Cardiac fibroblast (primary cell): ENCODE measurements at regions not wholly inside any gene's neighbourhood (a gene's known extent, or its start where the extent isn't known, plus 50 kb on each side); places are given as distances from the start of the nearest gene placed in this dataset.

ENCODE experiments used
- DNase-seq, 2 donors: peaks; one replicate each; pipeline versions ENCODE4 v3.0.0 to v3.0.0-alpha.2; 2010; ENCODE audit warnings: low read depth in 2 of 2
- H3K4me3 ChIP-seq, 2 donors: replicated peaks in 1 of 2; 1 replicate in 1 of 2; 2 replicates in 1 of 2; pipeline ENCODE4 v1.5.1; 2011; ENCODE audit warnings: low read depth in 2 of 2, low read length in 2 of 2, mild to moderate bottlenecking in 2 of 2, moderate library complexity in 1 of 2
- CTCF ChIP-seq: IDR thresholded peaks from one replicate; pipeline ENCODE4 v1.5.1; 2011; ENCODE audit warnings: low read depth, mild to moderate bottlenecking, low read length, inconsistent platforms

- no peak for DNase-seq
- no peak overlapping the region for H3K4me3 ChIP-seq
- TF ChIP-seq CTCF = no peak
Measured at GRCh38 chr17:71039391-71039790, 870.1 kb downstream of the KCNJ2 start.

GRCh38 chr17:71052971-71053370 is 883.6 kb downstream of the KCNJ2 start:
- no peak for TF ChIP-seq CTCF
- DNase-seq = no peak
- H3K4me3 ChIP-seq = no peak overlapping the region

- TF ChIP-seq CTCF = no peak
- H3K4me3 ChIP-seq = no peak overlapping the region
- peak in 1 of 2 donors; percentile 32 for DNase-seq
Measured at GRCh38 chr17:71055128-71055527, 885.8 kb downstream of the KCNJ2 start.

- no peak for DNase-seq
- no peak for TF ChIP-seq CTCF
Measured at GRCh38 chr17:71057448-71057847, 888.1 kb downstream of the KCNJ2 start.

GRCh38 chr17:71057938-71058337 is 888.6 kb downstream of the KCNJ2 start:
- DNase-seq = no peak
- TF ChIP-seq CTCF = no peak
- no peak overlapping the region for H3K4me3 ChIP-seq

More at GRCh38 chr17:71057448-71057847, 888.1 kb downstream of the KCNJ2 start:
- H3K4me3 ChIP-seq = no peak overlapping the region

- H3K4me3 ChIP-seq = no peak overlapping the region
- no peak for TF ChIP-seq CTCF
- no peak for DNase-seq
Measured at GRCh38 chr17:71063127-71063526, 893.8 kb downstream of the KCNJ2 start.

GRCh38 chr17:71063559-71063958 is 894.2 kb downstream of the KCNJ2 start:
- no peak for TF ChIP-seq CTCF
- DNase-seq = no peak
- H3K4me3 ChIP-seq = no peak overlapping the region
